HK-2 (cell line): ENCODE measurements at regions not wholly inside any gene's neighbourhood (a gene's known extent, or its start where the extent isn't known, plus 50 kb on each side); places are given as distances from the start of the nearest gene placed in this dataset.
A peak's percentile ranks its signal among the peaks of the same experiment; 100 is the strongest.

Experiments
- DNase-seq: peaks from one replicate; pipeline ENCODE4 v3.0.0-alpha.2; 2018; ENCODE audit not compliant: unreplicated experiment

- no peak for DNase-seq
Measured at GRCh38 chr6:92635553-92636153, 783.7 kb downstream of the EPHA7 start.

GRCh38 chr6:92634561-92634960 is 784.8 kb downstream of the EPHA7 start:
- no peak for DNase-seq

- no peak for DNase-seq
Measured at GRCh38 chr6:92623431-92623830, 795.9 kb downstream of the EPHA7 start.

GRCh38 chr6:92617721-92618120 is 801.6 kb downstream of the EPHA7 start:
- DNase-seq: no peak

GRCh38 chr6:92608751-92609150 is 810.6 kb downstream of the EPHA7 start:
- DNase-seq: no peak

- no peak for DNase-seq
Measured at GRCh38 chr6:92593201-92593600, 826.2 kb downstream of the EPHA7 start.

- no peak for DNase-seq
Measured at GRCh38 chr6:92589996-92590395, 829.4 kb downstream of the EPHA7 start.

GRCh38 chr6:92588148-92588547 is 831.2 kb downstream of the EPHA7 start:
- no peak for DNase-seq

GRCh38 chr6:92587525-92587924 is 831.8 kb downstream of the EPHA7 start:
- DNase-seq: no peak

GRCh38 chr6:92586236-92586977 is 833.0 kb downstream of the EPHA7 start:
- no peak for DNase-seq

- DNase-seq: no peak
Measured at GRCh38 chr6:92582211-92582610, 837.1 kb downstream of the EPHA7 start.

GRCh38 chr6:92577077-92577719 is 842.2 kb downstream of the EPHA7 start:
- peak; percentile 56 for DNase-seq

GRCh38 chr6:92568541-92568940 is 850.8 kb downstream of the EPHA7 start:
- no peak for DNase-seq

GRCh38 chr6:92566632-92567031 is 852.7 kb downstream of the EPHA7 start:
- DNase-seq: no peak

GRCh38 chr6:92564376-92564775 is 855.0 kb downstream of the EPHA7 start:
- no peak for DNase-seq

- no peak for DNase-seq
Measured at GRCh38 chr6:92559611-92560010, 859.7 kb downstream of the EPHA7 start.

- DNase-seq: no peak
Measured at GRCh38 chr6:92559003-92559402, 860.4 kb downstream of the EPHA7 start.

GRCh38 chr6:92550501-92550900 is 868.9 kb downstream of the EPHA7 start:
- no peak for DNase-seq

GRCh38 chr6:92545861-92546260 is 873.5 kb downstream of the EPHA7 start:
- no peak for DNase-seq

GRCh38 chr6:92541448-92542060 is 877.8 kb downstream of the EPHA7 start:
- DNase-seq: no peak

GRCh38 chr6:92538926-92539325 is 880.4 kb downstream of the EPHA7 start:
- DNase-seq: no peak

- no peak for DNase-seq
Measured at GRCh38 chr6:92538275-92538674, 881.1 kb downstream of the EPHA7 start.

- no peak for DNase-seq
Measured at GRCh38 chr6:92534109-92534508, 885.2 kb downstream of the EPHA7 start.
